Neural cell (in vitro differentiated cells): ENCODE measurements at regions not wholly inside any gene's neighbourhood (a gene's known extent, or its start where the extent isn't known, plus 50 kb on each side); places are given as distances from the start of the nearest gene placed in this dataset.

Source experiments
- EP300 ChIP-seq: fragments of 450-650 bp; conservative IDR thresholded peaks from 2 replicates; pipeline ENCODE4 v1.6.1; 2014; ENCODE audit warnings: antibody characterized with exemption, mild to moderate bottlenecking, moderate library complexity; ENCODE audit not compliant: poor library complexity, severe bottlenecking
- EZH2 ChIP-seq: fragments of 200-600, 300-800 bp; shearing (Covaris generic), sonication (generic); IDR thresholded peaks from 2 replicates; pipeline ENCODE4 v1.6.1; 2014; ENCODE audit warnings: antibody characterized with exemption, low read length, borderline replicate concordance, mild to moderate bottlenecking; ENCODE audit not compliant: insufficient read depth, poor library complexity, severe bottlenecking
- MXI1 ChIP-seq: fragments of 450-650 bp; conservative IDR thresholded peaks from 2 replicates; pipeline ENCODE4 v1.6.1; 2014; ENCODE audit warnings: antibody characterized with exemption, mild to moderate bottlenecking; ENCODE audit not compliant: poor library complexity, severe bottlenecking
- POLR2AphosphoS5 ChIP-seq: IDR thresholded peaks from 2 replicates; pipeline ENCODE4 v1.6.1; 2012
- RAD21 ChIP-seq: fragments of 450-650 bp; conservative IDR thresholded peaks from 2 replicates; pipeline ENCODE4 v1.6.1; 2014; ENCODE audit warnings: antibody characterized with exemption, mild to moderate bottlenecking, moderate library complexity
- SMC3 ChIP-seq: fragments of 450-650 bp; conservative IDR thresholded peaks from 2 replicates; pipeline ENCODE4 v1.6.1; 2014; ENCODE audit warnings: antibody characterized with exemption, mild to moderate bottlenecking, moderate library complexity; ENCODE audit not compliant: poor library complexity
- TAF1 ChIP-seq: IDR thresholded peaks from 2 replicates; pipeline ENCODE4 v1.6.1; 2012; ENCODE audit warnings: low read depth
- TF ChIP-seq, protein P1 (sequence below): fragments of 450-650 bp; IDR thresholded peaks from 2 replicates; pipeline ENCODE4 v1.5.1; 2014; ENCODE audit warnings: antibody characterized with exemption, mild to moderate bottlenecking, moderate library complexity; ENCODE audit not compliant: poor library complexity, severe bottlenecking
- TF ChIP-seq, protein P2 (sequence below): IDR thresholded peaks from 2 replicates; pipeline ENCODE4 v1.6.1; 2012; ENCODE audit warnings: borderline replicate concordance

DNA sequence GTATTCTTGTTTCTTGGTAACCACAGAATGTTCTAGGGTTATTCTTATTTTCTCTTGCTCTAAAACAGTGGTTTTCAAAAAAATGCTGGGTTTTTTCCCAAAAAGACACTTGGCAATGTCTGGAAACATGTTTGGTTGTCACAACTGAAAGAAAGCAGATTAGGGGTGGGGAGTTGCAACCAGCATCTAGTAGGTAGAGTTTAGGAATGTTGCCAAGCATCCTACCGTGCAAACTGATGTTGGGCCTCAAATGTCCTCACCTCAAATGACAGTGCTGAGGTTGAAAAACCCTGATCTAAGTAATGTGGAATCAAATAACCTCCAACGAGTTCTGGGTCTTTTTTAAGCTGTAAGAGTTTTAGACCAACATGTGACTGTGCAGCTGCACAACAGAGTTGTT is 270.5 kb upstream of the STT3B start:
- TF ChIP-seq, protein P1, sequence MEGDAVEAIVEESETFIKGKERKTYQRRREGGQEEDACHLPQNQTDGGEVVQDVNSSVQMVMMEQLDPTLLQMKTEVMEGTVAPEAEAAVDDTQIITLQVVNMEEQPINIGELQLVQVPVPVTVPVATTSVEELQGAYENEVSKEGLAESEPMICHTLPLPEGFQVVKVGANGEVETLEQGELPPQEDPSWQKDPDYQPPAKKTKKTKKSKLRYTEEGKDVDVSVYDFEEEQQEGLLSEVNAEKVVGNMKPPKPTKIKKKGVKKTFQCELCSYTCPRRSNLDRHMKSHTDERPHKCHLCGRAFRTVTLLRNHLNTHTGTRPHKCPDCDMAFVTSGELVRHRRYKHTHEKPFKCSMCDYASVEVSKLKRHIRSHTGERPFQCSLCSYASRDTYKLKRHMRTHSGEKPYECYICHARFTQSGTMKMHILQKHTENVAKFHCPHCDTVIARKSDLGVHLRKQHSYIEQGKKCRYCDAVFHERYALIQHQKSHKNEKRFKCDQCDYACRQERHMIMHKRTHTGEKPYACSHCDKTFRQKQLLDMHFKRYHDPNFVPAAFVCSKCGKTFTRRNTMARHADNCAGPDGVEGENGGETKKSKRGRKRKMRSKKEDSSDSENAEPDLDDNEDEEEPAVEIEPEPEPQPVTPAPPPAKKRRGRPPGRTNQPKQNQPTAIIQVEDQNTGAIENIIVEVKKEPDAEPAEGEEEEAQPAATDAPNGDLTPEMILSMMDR = no peak
- TF ChIP-seq TAF1 (no peak), EZH2 (no peak), RAD21 (no peak), POLR2AphosphoS5 (no peak), EP300 (no peak), SMC3 (no peak), MXI1 (no peak)
- TF ChIP-seq, protein P2, sequence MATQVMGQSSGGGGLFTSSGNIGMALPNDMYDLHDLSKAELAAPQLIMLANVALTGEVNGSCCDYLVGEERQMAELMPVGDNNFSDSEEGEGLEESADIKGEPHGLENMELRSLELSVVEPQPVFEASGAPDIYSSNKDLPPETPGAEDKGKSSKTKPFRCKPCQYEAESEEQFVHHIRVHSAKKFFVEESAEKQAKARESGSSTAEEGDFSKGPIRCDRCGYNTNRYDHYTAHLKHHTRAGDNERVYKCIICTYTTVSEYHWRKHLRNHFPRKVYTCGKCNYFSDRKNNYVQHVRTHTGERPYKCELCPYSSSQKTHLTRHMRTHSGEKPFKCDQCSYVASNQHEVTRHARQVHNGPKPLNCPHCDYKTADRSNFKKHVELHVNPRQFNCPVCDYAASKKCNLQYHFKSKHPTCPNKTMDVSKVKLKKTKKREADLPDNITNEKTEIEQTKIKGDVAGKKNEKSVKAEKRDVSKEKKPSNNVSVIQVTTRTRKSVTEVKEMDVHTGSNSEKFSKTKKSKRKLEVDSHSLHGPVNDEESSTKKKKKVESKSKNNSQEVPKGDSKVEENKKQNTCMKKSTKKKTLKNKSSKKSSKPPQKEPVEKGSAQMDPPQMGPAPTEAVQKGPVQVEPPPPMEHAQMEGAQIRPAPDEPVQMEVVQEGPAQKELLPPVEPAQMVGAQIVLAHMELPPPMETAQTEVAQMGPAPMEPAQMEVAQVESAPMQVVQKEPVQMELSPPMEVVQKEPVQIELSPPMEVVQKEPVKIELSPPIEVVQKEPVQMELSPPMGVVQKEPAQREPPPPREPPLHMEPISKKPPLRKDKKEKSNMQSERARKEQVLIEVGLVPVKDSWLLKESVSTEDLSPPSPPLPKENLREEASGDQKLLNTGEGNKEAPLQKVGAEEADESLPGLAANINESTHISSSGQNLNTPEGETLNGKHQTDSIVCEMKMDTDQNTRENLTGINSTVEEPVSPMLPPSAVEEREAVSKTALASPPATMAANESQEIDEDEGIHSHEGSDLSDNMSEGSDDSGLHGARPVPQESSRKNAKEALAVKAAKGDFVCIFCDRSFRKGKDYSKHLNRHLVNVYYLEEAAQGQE = no peak
